ENCODE measurements at regions not wholly inside any gene's neighbourhood (a gene's known extent, or its start where the extent isn't known, plus 50 kb on each side); places are given as distances from the start of the nearest gene placed in this dataset.

DNA sequence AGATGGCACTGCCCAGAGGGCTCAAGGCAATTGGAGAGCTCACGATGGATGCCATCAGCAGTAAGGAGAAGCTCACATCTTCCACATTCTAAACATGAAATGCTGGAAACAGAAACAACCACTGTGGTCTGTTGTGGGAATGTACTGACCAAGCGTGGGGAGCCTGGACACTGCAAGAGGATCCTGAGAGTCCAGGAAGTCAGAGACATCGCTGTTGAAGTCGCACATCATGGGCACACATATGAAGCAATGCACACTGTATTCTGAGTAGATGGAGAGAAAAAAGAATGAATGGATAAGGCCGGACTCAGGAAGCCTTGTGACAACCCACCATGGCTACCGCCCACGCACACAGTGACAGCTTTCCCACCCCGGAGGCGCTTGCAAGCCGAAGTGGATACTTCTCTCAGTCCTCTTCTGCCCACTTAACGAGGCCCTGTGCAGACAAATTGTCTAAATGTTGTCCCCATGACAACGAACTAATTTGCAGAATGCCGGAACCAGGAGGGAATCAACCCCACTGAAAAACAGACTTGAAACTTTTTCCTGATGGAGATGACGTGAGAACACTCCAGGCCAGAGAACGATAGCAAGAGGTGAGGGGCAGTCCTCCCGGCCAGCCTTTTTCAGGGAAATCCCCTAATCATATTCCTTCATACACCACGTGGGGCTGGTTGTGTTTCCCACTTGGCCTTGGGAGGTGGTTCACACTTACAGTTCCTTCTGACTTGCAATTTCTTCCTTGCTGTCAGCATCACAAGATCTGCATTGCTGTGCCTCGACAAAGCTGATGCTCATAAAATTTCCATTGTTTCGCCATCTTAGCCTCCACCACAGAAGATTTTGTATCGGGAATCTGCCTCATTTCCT lies 109.6 kb upstream of the SERP2 start:
- DNase-seq = no peak

DNA sequence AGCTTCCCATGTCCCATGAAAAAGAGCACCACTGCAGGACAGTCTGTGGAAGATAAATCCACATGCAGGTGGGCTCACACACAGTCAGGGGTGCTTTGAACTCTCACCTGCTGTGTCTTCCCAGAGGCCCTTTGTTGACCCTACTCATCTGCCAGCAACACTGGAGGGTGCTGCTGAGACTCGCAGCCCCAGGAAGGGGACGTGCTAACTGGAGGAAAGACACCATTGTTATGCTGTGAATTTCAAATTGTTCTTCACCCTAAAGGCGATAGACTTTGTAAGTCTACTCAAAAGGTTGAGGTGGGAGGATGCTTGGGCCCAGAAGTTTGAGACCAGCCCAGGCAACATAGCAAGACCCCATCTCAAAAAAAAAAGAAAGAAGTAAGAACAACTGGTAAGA lies 107.3 kb upstream of the SERP2 start:
- no peak for DNase-seq

DNA sequence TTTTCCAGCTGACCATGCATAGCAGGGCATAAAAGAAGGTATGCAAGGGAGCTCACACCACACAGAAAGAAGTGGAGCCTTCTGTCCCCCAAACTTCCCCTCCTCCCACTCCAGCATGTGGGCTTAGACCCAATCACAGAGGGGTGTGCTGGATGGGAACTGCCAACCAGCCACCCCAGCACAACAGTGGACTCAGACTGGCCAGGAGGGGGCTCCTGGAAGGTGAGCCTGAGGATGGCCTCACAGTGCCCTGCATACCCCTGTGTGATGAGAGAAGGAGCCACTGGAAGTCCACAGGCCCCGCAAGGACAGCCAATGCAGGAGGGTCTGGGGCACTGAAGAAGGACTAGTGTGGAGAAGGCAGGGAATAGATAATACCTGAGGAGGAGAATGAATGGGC lies 106.9 kb upstream of the SERP2 start:
- no peak for DNase-seq

DNA sequence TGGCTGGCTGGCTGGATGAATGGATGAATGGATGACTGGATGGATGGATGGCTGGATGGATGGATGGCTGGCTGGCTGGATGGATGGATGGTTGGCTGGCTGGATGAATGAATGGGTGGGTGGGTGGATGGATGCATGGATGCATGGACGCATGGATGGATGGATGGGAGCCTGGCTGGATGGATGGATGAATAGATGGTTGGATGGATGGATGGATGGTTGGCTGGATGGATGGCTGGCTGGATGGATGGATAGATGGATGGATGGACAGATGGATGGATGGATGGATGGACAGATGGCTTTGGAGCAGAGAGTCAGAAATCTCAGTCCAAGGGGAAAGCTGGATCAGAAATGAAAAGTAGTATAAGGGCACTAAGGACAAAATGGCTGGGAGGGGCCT lies 106.4 kb upstream of the SERP2 start:
- no peak for DNase-seq

DNA sequence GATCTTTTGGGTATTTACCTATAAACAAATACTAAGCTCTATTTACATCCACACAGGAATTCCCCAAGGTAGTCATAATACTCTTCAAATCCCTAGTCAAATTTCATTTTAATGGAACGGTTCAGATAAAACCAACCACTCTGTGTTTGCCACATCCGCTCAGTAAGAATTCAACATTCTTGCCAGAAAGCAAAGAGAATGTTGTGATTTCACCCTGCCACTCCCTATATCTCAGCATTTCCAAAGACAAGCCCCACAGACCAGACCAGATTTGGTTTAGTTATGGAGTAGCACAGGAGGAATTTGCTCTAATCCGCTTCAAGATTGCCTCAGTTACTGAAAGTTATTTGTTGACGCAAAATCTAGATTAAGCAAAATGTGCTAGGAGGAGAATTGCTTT lies 105.6 kb upstream of the SERP2 start:
- peak; percentile 55 for DNase-seq

DNA sequence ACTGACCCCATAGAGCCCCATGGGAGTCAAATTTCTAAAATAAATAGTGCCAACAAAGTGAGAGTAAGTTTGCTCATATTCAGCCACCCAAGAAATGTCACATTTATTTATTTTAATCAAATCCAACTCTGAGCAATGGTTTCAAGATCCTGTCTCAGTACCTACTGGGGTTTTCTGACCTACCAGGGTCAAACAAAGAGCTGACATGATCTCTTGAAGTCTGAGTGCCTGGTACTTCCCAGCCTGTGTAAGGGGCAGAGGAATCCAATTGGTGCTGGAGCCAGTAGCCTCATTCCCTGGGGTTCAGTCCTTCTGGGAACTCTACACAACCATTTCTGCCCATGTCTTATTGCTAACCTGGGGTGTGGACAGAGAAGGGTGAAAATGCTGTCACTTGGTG lies 104.6 kb upstream of the SERP2 start:
- no peak for DNase-seq

DNA sequence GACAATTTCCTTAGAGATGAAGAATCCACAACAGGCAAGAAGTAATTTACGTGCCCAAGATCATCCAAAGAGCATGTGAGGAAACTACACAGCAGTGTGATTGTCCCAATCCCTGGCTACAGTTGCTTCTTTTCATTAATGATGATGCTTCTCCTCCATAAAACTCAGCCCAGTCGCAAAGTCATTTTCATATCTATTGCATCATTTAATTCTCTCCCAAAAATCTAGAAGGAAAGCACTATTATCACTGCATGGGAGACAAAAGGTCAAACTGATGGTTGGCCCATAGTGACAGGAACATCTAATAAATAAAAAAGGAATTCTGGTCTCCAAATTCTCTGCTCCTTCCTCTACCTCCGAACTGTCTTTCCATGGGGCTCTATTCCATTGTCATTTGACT lies 103.5 kb upstream of the SERP2 start:
- DNase-seq = no peak

DNA sequence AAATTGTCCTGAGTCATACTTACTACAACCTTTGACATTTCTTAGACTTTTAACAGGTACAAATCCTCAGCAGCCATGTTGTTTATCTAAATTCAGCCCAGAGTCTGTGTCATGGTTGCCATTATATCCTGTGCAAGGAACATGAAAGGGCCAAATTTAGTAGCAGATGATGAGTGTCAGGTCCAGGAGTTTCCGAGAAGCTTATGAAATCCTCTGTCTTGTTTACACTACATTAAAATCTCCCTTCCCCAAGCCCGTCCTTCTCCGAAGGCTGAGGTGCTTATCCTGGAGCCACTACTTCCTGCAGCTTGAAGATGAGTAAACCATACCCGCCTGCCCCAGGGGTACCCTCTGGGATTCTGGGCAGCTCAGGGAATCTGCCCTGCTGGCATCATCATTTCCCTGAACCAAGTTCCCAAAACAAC lies 102.6 kb upstream of the SERP2 start:
- DNase-seq = peak; percentile 35

DNA sequence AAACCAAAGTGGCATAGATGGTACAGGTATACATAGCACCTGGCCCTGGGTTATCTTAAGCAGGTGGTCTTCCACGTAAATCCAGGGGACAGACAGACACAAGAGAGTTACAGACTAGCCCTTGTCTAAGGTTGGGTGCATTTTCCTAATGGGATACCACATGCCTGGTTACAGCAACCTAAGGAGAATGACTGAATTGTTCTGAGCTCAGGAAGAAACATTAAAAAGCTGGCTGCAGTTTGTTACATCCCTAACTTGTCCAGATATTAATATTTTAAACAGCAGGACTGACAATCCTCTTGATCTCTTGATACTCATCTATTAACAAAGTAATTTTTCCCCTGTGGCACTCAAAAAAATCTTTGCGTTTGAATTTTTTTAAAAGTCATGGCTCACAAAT lies 102.2 kb upstream of the SERP2 start:
- no peak for DNase-seq

DNA sequence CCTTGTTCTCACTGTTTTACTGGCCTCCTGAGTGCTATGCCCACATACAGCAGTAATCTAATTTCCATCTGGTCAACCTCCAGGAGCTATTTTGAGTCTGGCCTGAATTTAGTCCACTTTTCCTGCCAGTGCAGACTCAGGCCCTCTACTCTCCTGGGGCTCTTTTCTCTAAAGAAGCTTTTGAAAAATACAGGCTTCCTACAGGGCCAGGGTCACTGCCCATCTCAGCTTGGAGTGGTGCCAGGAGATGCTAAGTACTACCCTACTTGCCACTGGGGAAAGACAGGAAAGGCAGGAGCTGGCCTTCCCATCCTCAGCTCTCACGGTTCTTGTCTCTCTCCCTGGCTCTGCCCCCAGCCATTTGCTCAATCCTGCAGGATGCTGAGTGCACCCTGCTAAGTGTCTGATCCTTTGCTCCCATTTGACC lies 101.7 kb upstream of the SERP2 start:
- no peak for DNase-seq

DNA sequence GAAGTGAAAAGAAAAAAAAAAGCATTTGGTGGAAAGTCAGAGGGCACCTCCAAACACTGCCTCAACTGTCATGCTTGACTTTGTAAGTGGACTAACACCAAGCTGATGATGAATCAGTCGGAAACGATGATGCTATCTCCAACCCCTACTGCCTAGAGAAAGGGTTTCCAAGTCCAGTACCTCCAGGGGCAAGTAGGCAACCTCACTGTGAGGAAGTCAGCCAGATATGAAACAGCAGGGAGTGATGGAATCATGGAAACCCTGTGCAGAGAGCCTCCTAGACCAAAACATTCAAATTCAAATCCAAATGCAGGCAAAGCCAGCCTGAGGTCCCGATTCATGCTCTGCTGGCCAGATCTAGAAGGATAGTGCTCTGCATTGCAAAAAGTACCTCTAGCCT lies 100.9 kb upstream of the SERP2 start:
- peak; percentile 62 for DNase-seq

DNA sequence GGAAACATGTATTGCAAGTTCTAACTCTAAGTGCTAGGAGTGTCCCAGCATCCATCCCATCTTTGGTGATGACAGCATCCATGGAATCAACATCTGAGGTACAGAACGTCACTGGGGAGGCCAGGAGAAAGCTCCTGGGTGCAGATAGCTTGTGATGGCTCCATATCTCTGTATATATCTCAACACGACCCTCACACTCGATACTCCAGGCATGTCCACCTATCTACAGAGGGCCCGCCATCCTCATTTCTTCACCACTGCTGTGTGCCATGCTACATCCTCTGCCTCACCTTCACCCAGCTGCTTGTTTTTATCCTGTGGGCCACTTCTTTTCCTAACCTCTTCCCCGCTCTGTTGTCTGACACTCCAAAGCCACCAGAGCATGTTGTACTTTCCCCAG lies 100.4 kb upstream of the SERP2 start:
- no peak for DNase-seq

DNA sequence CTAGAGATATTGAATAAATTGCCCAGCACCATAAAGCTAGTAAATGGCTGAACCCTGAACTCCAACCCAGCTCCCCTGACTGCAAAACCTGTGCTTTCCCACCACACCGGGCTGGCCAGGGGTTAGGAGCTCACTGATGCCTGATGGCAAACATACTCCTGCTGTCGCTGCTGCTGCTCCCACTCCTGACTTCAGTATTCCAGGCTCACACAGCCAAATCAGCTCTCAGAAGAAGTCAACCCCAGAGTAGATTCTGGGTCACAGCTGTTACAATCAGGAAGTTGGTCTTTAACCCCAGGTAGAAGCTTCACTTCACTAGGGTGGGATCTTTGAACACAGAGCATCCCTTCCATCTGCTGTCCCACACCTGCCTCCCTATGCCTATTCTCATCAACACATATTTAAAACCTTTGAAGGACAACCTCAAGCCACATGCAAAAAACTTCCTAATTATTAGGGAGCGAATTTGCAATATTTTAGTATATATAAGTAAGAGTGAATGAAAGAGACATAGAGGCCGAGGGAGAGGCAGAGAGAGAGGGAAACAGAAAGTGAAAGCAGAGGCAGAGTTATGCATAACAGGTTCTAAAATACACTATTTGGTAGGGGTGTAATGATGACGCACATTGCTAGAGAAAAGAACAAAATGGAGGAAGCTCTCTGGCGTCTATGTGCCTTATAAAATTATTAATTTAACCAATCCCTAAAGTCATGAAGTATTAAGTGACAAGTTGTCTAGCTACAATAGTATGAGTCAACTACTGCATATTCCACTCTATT lies 99.4 kb upstream of the SERP2 start:
- DNase-seq = peak; percentile 64

DNA sequence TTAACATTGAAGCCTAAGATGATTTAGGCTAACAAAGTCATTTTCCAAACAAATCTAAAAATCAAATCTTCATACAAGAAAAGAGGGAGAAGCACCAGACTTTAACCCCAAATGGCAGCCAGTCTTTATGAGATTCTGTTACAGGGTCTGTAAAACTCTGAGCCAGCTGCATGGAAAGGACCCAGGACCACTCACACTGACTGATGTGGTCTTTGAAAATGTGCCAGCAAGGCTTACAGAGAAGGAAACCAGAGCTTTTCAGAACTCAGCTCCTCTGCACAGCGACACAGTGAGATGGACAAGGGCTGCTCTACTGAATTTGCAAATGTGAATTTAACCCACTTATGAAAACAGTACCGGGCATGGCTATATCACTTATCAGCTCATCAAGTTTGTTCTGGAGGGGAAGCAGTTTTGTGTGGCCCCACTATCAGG lies 98.8 kb upstream of the SERP2 start:
- DNase-seq = no peak

DNA sequence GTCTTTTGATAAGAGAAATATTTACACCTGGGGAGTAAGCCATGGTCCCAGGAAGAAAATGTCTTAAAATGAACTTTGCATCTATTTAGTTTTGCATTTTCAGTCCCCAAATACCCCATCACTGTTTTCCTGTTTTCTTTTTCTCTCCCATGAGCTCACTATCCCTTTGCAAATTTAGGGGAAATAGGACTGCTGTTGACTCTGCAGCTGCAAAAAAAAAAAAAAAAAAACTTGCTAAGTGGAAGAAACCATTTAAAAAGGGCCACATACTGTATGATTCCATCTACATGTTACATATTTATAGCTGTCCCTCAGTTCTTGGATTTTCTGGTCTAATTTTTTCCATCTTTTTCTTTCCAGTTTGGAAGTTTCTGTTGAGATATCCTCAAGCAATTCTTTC lies 98.2 kb upstream of the SERP2 start:
- no peak for DNase-seq

DNA sequence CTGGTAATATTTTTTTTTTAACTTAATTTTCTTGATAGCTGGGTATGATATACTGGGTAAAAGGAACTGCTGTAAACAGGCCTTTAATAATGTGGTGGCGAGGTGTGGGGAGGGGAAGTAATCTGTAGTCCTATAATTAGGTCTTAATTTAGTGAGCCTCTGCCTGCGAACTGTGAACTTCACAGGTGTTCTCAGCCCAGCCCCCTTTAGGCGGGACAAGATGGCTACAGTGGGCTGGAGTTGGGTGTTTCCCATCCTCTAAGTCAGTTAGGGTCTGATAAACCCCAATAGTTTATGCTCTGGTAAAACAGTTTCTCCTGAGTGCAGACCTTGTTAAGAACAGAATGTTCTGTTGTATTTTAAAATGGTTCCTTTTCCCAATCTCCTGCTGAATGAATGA lies 97.6 kb upstream of the SERP2 start:
- no peak for DNase-seq

DNA sequence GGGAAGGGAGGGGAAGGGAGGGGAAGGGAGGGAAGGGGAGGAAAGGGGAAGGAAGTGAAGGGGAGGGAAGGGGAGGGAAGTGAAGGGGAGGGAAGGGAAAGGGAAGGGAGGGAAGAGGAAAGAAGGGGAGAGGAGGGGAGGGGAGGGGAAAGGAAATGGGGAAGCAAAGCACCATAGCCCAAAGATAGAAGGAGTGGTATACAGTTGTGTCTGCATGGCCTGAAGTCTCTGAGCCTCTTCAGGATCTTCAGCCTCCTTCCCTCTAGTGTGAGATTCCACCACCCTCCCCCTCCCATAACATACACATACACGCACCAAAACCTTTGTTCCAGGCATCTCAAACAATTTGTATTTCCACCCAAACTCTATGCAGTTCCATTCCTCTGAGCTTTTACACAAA lies 96.2 kb upstream of the SERP2 start:
- no peak for DNase-seq

DNA sequence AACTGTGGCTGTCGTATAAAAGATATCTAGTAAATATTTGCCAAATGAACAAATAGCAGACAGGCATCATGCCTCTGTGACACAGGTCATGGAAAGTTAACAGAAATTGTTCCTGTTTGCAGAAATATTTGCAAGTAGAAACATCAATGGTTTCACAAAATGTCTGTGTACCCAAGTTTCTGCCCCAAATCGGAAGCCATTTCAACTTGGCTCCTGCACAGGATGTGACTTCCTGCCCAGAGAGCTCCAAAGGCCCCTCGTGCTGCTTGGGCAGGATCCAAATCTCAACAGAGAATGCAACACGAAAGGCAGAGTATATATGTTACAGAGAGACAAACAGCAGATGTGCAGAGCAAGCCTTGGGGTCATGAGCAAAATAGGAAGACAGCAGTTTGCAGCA lies 95.5 kb upstream of the SERP2 start:
- no peak for DNase-seq

DNA sequence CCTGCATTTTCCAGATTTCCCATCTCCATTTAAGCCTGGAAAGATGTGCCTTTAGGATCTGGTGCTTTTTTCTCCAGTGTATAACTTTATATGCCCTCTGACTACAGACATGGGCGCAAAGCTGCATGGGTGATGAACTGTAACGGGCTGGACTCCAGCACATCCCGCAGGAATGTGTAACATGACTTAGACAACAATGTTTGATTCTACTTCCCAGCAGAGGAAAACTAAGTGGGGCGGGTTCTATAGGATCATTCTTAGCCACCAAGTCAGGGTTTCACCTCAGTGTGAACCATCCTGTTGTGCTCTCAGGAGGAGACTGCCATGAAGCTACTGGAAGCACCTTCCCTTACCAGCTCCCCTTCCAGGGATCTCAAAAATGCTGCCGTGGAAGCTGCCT lies 93.2 kb upstream of the SERP2 start:
- peak; percentile 65 for DNase-seq

DNA sequence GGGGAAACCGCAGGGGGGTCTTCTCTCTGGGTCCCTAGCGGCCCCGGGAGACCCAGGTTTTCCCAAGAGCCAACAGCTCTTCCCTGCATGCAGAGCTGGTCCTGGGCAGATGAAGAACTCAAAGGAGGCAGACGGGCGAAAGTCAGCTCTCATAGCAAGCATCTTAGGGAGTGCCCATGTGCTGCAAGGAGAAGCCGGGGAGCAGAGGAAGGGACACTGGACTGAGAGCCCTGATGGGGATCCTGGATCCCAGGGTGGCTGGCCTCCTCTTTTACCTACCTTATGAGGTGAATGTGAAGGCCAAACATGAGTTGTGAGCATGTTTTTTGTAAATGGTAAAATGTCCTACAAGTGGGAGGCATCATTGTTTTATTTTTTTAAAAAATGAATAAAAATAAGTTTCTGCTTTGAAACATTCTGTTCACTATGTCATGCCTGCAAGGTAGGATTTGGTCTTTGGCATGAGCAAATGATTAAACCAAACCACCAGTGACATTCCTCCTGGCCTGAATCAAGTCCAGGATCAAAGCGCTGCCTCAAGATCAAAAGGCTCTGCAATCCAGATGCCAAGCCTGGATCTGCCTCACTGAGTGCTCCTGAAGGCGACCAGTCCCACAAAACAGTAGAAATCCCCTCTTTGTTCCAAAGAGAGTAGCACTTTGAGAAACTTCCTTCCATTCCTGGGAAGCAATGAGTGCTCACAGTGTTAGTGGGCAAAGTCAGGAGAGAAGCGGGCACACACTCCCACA lies 92.2 kb upstream of the SERP2 start:
- no peak for DNase-seq

DNA sequence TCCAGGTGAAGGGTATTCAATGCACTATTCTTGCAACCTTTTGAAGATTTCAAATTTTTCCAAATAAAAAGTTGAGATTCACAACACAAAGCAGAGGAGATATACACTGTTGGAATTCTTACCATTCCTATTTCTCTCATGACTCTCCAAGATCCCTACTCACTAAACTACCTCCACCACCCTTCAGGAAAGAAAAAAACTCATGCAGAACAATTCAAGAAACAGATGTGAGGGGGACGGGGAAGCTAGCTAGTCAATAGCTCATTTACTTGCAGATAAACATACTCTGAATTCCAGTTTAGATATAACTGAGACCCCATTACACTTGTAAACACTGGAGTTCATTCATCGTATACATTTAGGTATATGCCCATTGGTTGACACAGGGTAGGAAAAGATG lies 90.0 kb upstream of the SERP2 start:
- DNase-seq = no peak

DNA sequence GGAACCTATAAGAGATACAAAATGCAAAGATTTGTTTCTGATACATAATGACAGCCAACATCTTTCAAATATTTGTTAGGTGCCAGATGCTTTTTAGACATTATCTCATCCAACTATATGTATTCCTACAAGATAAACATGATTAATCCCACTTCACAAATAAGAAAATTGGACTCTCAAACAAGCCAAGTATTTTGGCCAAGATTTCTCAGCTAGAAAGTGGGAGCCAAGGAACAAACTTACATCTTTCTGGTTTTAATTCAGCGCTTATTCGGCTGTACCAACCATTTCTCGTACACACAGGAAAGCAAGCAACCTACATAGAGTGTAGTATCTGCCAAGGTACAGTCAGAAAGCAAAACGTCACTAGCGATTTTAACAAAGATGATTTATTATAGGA lies 85.7 kb upstream of the SERP2 start:
- no peak for DNase-seq

DNA sequence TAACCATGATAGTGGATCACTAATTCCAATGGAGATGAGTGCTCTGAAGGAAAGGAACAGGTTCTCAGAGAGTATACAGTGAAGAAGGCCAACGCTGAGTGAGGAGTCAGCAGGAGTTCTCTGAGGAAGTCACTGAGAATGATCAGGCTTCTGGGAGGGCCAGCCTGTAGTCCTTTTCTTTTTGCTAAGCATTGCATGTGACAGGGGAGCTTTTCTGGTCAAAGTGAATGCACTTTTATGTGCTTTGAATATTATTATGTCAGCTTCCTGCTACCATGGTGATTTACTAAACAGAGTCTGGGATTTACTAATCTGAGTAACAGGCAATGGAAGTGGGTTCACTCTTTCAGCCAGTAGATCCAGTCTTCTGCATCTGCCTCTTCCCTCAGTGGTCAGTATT lies 81.1 kb upstream of the SERP2 start:
- no peak for DNase-seq

DNA sequence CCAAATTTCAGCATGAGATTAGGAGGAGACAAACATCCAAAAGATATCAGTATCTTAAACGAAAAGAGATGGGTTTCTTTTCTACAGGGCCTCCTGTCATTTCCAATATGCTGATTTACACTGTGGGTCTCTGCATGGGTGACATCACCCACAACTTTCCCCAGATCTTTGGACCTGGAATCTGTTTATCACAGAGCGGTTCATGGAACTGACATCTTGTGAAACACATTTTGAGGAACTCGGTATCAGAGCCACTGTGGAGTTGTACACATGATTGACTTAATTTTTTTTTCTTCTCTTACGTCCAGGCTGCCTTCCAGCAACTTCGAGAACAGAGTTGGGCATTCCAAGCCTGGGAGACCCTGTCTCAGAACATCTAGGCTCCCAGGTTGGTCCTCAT lies 80.2 kb upstream of the SERP2 start:
- no peak for DNase-seq

Data from EL (cell line).